Natural killer cell (primary cell): ENCODE measurements at regions not wholly inside any gene's neighbourhood (a gene's known extent, or its start where the extent isn't known, plus 50 kb on each side); places are given as distances from the start of the nearest gene placed in this dataset.

Experiments used
- ATAC-seq, 3 donors: fragments of 150-1000 bp in 2 of 3; fragments of 200-7000 bp in 1 of 3; cut with Tn5 transposase; 1 replicate in 1 of 3; 2 replicates in 2 of 3; pipeline ENCODE4 v1.10.0; 2021; ENCODE audit warnings: mild to moderate bottlenecking in 2 of 3, moderate library complexity in 2 of 3
- DNase-seq, 2 donors: peaks; one replicate each; pipeline versions ENCODE4 v3.0.0 to v3.0.0-alpha.2; 2013 to 2021; ENCODE audit warnings: mixed read lengths in 1 of 2
- H3K27ac ChIP-seq: one replicate; pipeline ENCODE4 v1.5.1; 2013; ENCODE audit warnings: mild to moderate bottlenecking, low read length
- H3K27me3 ChIP-seq: one replicate; pipeline ENCODE4 v1.6.1; 2013; ENCODE audit warnings: low read length; ENCODE audit not compliant: control insufficient read depth, insufficient read depth
- H3K36me3 ChIP-seq: one replicate; pipeline ENCODE4 v1.6.1; 2013; ENCODE audit warnings: low read length; ENCODE audit not compliant: control insufficient read depth, insufficient read depth
- H3K4me1 ChIP-seq: one replicate; pipeline ENCODE4 v1.6.1; 2013; ENCODE audit warnings: low read length; ENCODE audit not compliant: control insufficient read depth, insufficient read depth
- H3K4me3 ChIP-seq: one replicate; pipeline ENCODE4 v1.5.1; 2013; ENCODE audit warnings: low read length
- H3K9me3 ChIP-seq: one replicate; pipeline ENCODE4 v1.6.1; 2013; ENCODE audit warnings: low read length; ENCODE audit not compliant: control insufficient read depth, insufficient read depth
- H3K27ac Mint-ChIP-seq, 2 donors: one replicate each; pipeline ENCODE4 v1.8.0; 2022; ENCODE audit warnings: mild to moderate bottlenecking in 2 of 2, mixed read lengths in 2 of 2, moderate library complexity in 1 of 2
- H3K27me3 Mint-ChIP-seq, 2 donors: one replicate each; pipeline ENCODE4 v1.8.0; 2022; ENCODE audit warnings: low read depth in 2 of 2, mixed read lengths in 2 of 2
- H3K36me3 Mint-ChIP-seq: one replicate; pipeline ENCODE4 v1.8.0; 2022; ENCODE audit warnings: mixed read lengths
- H3K4me1 Mint-ChIP-seq, 2 donors: one replicate each; pipeline ENCODE4 v1.8.0; 2022; ENCODE audit warnings: mixed read lengths in 2 of 2
- H3K4me3 Mint-ChIP-seq: one replicate; pipeline ENCODE4 v1.8.0; 2022; ENCODE audit warnings: mild to moderate bottlenecking, moderate library complexity, mixed read lengths
- H3K9me3 Mint-ChIP-seq, 2 donors: one replicate each; pipeline ENCODE4 v1.8.0; 2022; ENCODE audit warnings: mixed read lengths in 2 of 2
- CTCF ChIP-seq: fragments of 200-600 bp; IDR thresholded peaks from one replicate; pipeline ENCODE4 v1.8.0; 2022; ENCODE audit warnings: antibody characterized with exemption
- WGBS: methylation state at CpG from one replicate; pipeline ENCODE4 v1.1.7; 2013; ENCODE audit warnings: missing lambda C conversion rate; ENCODE audit not compliant: insufficient coverage; 5-methylcytosine and 5-hydroxymethylcytosine counted together
- intact Hi-C: fragments of 100-400 bp; cut with micrococcal nuclease; formaldehyde crosslinking; loops from one replicate; pipeline ENCODE4 v1.14.2; 2022

DNA sequence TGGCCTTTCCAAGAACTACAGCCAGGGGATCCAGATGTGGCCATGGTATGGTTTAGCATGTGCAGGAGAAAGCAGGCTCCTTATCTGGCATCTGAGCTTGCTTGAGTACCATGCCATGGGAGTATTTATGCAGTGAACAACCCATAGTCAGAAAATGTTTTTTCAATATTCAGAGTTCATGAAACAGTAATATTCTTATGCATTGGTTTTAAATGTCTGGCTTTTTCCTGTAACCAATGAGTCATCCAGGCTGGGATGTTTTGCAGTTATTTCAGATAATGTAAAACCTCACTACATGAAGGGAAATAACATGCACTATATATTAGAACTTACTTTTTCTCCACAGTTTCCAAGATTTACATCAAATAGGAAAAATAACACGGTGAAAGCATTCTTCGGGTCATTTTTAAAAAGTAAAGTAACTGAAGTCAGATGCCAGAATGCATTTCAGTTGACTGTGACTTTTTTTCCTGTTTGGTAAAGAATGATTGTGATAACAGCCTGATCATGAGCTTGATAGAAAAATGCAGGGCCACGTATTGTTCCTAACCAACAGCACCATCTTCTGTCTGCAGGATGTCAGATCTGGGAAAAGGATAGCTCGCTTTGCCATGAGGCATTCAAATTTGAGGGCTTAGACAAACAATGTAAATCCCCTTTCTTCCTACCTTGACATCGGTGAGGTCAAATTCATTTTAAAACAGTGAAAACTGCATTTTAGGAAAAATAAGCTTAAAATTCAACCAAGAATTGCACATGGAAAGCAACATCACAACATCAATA lies 152.8 kb downstream of the DSC3 start:
- H3K36me3 Mint-ChIP-seq: no peaks in the 10 kb centered on the region
- WGBS: 53% methylated on average over 5 of the region's 5 CpGs
- no peaks in the 10 kb centered on the region for H3K36me3 ChIP-seq
- H3K9me3 Mint-ChIP-seq: no peaks in the 10 kb centered on the region
- no peaks in the 10 kb centered on the region for H3K27me3 Mint-ChIP-seq
- no peak overlapping the region for H3K27ac ChIP-seq
- intact Hi-C loops: no loop called here
- H3K27ac Mint-ChIP-seq: no peak overlapping the region
- no peaks in the 10 kb centered on the region for H3K4me1 Mint-ChIP-seq
- no peak overlapping the region for H3K4me3 Mint-ChIP-seq
- H3K4me1 ChIP-seq: no peaks in the 10 kb centered on the region
- no peak for TF ChIP-seq CTCF
- no peak overlapping the region for H3K4me3 ChIP-seq
- no peaks in the 10 kb centered on the region for H3K27me3 ChIP-seq
- no peaks in the 10 kb centered on the region for H3K9me3 ChIP-seq
- ATAC-seq: no peak
- DNase-seq: no peak

DNA sequence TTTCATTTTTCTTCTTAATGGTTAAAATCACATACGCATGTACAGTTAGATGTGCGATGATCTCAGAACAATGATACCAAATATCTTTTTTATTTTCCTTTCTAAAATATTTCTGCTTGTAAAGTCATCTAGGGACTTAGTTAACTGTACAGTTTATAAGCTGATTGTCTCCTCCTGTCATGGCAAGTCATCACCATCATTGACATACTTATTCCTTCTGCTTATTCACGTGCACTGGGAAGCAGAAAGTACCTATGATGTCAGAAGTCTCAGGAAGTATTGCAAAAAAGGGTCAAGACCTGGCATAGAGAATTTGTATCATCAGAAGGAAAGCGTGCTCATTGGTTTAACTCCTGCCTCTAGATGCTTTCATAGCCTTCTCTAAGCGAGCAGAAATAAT lies 154.2 kb downstream of the DSC3 start:
- intact Hi-C loops: no loop called here
- WGBS: 69% methylated on average over 3 of the region's 5 CpGs
- H3K27ac Mint-ChIP-seq: no peak overlapping the region
- ATAC-seq: no peak
- H3K4me1 Mint-ChIP-seq: no peaks in the 10 kb centered on the region
- TF ChIP-seq CTCF: no peak
- H3K9me3 Mint-ChIP-seq: no peaks in the 10 kb centered on the region
- no peak overlapping the region for H3K27ac ChIP-seq
- H3K27me3 ChIP-seq: no peaks in the 10 kb centered on the region
- H3K4me3 ChIP-seq: no peak overlapping the region
- no peaks in the 10 kb centered on the region for H3K36me3 Mint-ChIP-seq
- H3K4me1 ChIP-seq: no peaks in the 10 kb centered on the region
- no peaks in the 10 kb centered on the region for H3K9me3 ChIP-seq
- DNase-seq: no peak
- no peaks in the 10 kb centered on the region for H3K27me3 Mint-ChIP-seq
- H3K4me3 Mint-ChIP-seq: no peak overlapping the region
- no peaks in the 10 kb centered on the region for H3K36me3 ChIP-seq

DNA sequence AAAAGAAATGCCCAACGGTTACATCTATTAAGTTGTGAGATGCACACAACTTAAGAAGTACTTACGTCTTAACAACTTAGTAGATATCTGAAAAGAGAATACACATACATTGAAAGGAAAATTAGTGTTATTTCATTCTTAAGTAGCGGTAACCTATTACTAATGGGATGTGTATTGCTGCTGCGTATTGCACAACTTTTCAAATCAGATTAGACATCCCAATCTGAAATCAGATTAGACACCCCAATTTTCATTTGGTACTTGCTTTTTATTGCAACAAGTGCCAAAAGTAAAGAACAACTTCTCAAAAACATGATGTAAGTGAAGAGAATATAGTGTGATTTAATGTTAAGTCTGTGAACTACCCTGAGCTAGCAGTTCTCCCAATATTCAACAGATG lies 155.5 kb downstream of the DSC3 start:
- Histone ChIP-seq H3K9me3 (no peaks in the 10 kb centered on the region), H3K27me3 (no peaks in the 10 kb centered on the region), H3K4me3 (no peak overlapping the region), H3K27ac (no peak overlapping the region), H3K4me1 (no peaks in the 10 kb centered on the region), H3K36me3 (no peaks in the 10 kb centered on the region)
- DNase-seq: no peak
- intact Hi-C loops: no loop called here
- Mint-ChIP-seq H3K27ac (no peak overlapping the region), H3K4me3 (no peak overlapping the region), H3K27me3 (no peaks in the 10 kb centered on the region), H3K36me3 (no peaks in the 10 kb centered on the region), H3K4me1 (no peaks in the 10 kb centered on the region), H3K9me3 (no peaks in the 10 kb centered on the region)
- no peak for ATAC-seq
- 100% methylated on average over 1 of the region's 4 CpGs for WGBS
- no peak for TF ChIP-seq CTCF

- Histone ChIP-seq H3K27ac (no peak overlapping the region), H3K9me3 (no peaks in the 10 kb centered on the region), H3K27me3 (no peaks in the 10 kb centered on the region), H3K4me1 (no peaks in the 10 kb centered on the region), H3K36me3 (no peaks in the 10 kb centered on the region), H3K4me3 (no peak overlapping the region)
- H3K27ac Mint-ChIP-seq: no peak overlapping the region
- no peaks in the 10 kb centered on the region for H3K4me1 Mint-ChIP-seq
- no peaks in the 10 kb centered on the region for H3K27me3 Mint-ChIP-seq
- no CpG with 5 or more reads among the region's 2 CpGs for WGBS
- no peaks in the 10 kb centered on the region for H3K36me3 Mint-ChIP-seq
- no peak for TF ChIP-seq CTCF
- ATAC-seq (no peak), DNase-seq (no peak)
- intact Hi-C loops: no loop called here
- H3K4me3 Mint-ChIP-seq: no peak overlapping the region
- peaks cover 5% of the 10 kb centered on the region in 2 donors for H3K9me3 Mint-ChIP-seq
Observed at GRCh38 chr18:30870466-30870865, 172.1 kb downstream of the DSC3 start.
